Fibroblast of mammary gland (primary cell): ENCODE measurements at regions not wholly inside any gene's neighbourhood (a gene's known extent, or its start where the extent isn't known, plus 50 kb on each side); places are given as distances from the start of the nearest gene placed in this dataset.
"Not testable (repeated sequence)": the region's sequence is repeated elsewhere in the genome, so short reads cannot be mapped to it uniquely, and the experiment has no call there.

Experiments
- DNase-seq: peaks from one replicate; pipeline ENCODE4 v3.0.0-alpha.2; 2010; ENCODE audit warnings: low read depth
- H3K4me3 ChIP-seq: 2 replicates; pipeline ENCODE4 v1.5.1; 2011; ENCODE audit warnings: low read depth, mild to moderate bottlenecking, low read length, moderate library complexity; ENCODE audit not compliant: control insufficient read depth
- CTCF ChIP-seq: conservative IDR thresholded peaks from 2 replicates; pipeline ENCODE4 v1.5.1; 2011; ENCODE audit warnings: low read depth, low read length, inconsistent platforms; ENCODE audit not compliant: control insufficient read depth, insufficient read depth

- DNase-seq = no peak
- no peak overlapping the region for H3K4me3 ChIP-seq
- TF ChIP-seq CTCF = no peak
These were observed 144.0 kb upstream of the FAM3C start for GRCh38 chr7:121540138-121540537.

- no peak for DNase-seq
- TF ChIP-seq CTCF = no peak
- no peak overlapping the region for H3K4me3 ChIP-seq
These were observed 140.9 kb upstream of the FAM3C start for GRCh38 chr7:121537031-121537430.

GRCh38 chr7:121531175-121532070 lies 135.3 kb upstream of the FAM3C start:
- no peak overlapping the region for H3K4me3 ChIP-seq
- DNase-seq = no peak
- TF ChIP-seq CTCF = no peak

- no peak for TF ChIP-seq CTCF
- DNase-seq = peak; percentile 98
- H3K4me3 ChIP-seq = no peak overlapping the region
These were observed 134.4 kb upstream of the FAM3C start for GRCh38 chr7:121530227-121531174.

- TF ChIP-seq CTCF = no peak
- no peak overlapping the region for H3K4me3 ChIP-seq
- DNase-seq = peak; percentile 32
These were observed 132.9 kb upstream of the FAM3C start for GRCh38 chr7:121529003-121529402.

- DNase-seq, H3K4me3 ChIP-seq: not testable (repeated sequence)
These were observed 130.1 kb upstream of the FAM3C start for GRCh38 chr7:121526210-121526609.
